Activated T-helper 1 cell treated with anti-CD3 and anti-CD28 coated beads, Interleukin-12 subunit alpha, Interleukin-12 subunit beta, Interleukin-2, Interleukin-4 antibody, amounts not matched to agents 30 ng/mL and 10 ng/mL and 1 ng/mL, durations not matched to agents 14 hours and 24 hours and 36 hours (primary cell): ENCODE measurements at regions not wholly inside any gene's neighbourhood (a gene's known extent, or its start where the extent isn't known, plus 50 kb on each side); places are given as distances from the start of the nearest gene placed in this dataset.

ENCODE experiments used
- DNase-seq: peaks from one replicate; pipeline ENCODE4 v3.0.0; 2021; ENCODE audit warnings: low spot score
- H3K27ac Mint-ChIP-seq: one replicate; pipeline ENCODE4 v1.8.0; 2021; ENCODE audit warnings: mild to moderate bottlenecking, mixed read lengths
- H3K27me3 Mint-ChIP-seq: one replicate; pipeline ENCODE4 v1.8.0; 2022; ENCODE audit warnings: mild to moderate bottlenecking, moderate library complexity, mixed read lengths; ENCODE audit not compliant: insufficient read depth
- H3K36me3 Mint-ChIP-seq: one replicate; pipeline ENCODE4 v1.8.0; 2021; ENCODE audit warnings: low read depth, mixed read lengths
- H3K4me1 Mint-ChIP-seq: one replicate; pipeline ENCODE4 v1.8.0; 2021; ENCODE audit warnings: low read depth, mixed read lengths
- H3K4me3 Mint-ChIP-seq: one replicate; pipeline ENCODE4 v1.8.0; 2021; ENCODE audit warnings: mild to moderate bottlenecking, moderate library complexity, mixed read lengths
- H3K9me3 Mint-ChIP-seq: one replicate; pipeline ENCODE4 v1.8.0; 2021; ENCODE audit warnings: mixed read lengths
- intact Hi-C: fragments of 100-400 bp; cut with micrococcal nuclease; formaldehyde crosslinking; loops from one replicate; pipeline ENCODE4 v1.15.1; 2024

DNA sequence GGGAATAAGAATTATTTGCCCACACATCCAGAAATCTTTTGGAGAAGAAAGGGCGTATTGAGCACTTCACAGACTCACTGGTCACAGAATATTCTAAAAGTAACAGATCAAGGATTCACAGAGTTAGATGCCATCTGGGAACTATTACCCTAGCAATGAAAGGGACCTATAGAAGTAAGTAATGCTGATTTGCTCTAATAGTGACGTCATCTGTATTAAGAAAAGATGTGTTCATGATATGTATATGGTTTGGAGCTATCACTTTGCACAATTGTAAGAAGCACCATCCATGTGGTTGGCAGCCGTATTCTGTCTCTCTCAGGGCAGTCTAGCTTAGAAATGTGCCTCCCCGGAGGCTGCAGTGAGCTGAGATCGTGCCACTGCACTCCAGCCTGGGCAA is 52.8 kb upstream of the SV2C start:
- Mint-ChIP-seq H3K4me3 (no peak overlapping the region), H3K4me1 (no peaks in the 10 kb centered on the region), H3K9me3 (peaks cover 4% of the 10 kb centered on the region), H3K27ac (no peak overlapping the region), H3K27me3 (peaks cover 10% of the 10 kb centered on the region), H3K36me3 (no peaks in the 10 kb centered on the region)
- intact Hi-C loops: no loop called here
- no peak for DNase-seq

DNA sequence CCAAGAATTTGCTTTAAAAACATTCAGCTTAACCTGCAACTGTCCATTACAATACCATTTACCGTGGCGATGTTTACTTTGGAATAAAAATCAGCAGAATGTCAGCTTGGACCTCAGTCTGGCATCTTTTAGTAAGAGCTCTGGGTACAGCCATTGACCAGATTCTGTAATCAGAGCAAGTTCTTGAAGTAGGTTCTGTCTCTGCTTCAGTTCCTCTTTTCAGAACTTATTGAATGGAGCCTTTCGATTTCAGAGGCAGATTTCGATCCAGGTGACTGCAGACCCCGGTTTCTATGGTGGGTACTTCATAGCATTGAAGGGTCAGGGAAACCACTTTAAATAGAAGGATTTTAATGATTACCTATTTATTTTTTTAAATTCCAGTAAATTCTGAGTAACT is 53.4 kb upstream of the SV2C start:
- H3K4me1 Mint-ChIP-seq: no peaks in the 10 kb centered on the region
- DNase-seq: no peak
- no peaks in the 10 kb centered on the region for H3K9me3 Mint-ChIP-seq
- H3K36me3 Mint-ChIP-seq: no peaks in the 10 kb centered on the region
- peaks cover 10% of the 10 kb centered on the region for H3K27me3 Mint-ChIP-seq
- no peak overlapping the region for H3K4me3 Mint-ChIP-seq
- intact Hi-C loops: no loop called here
- H3K27ac Mint-ChIP-seq: no peak overlapping the region

DNA sequence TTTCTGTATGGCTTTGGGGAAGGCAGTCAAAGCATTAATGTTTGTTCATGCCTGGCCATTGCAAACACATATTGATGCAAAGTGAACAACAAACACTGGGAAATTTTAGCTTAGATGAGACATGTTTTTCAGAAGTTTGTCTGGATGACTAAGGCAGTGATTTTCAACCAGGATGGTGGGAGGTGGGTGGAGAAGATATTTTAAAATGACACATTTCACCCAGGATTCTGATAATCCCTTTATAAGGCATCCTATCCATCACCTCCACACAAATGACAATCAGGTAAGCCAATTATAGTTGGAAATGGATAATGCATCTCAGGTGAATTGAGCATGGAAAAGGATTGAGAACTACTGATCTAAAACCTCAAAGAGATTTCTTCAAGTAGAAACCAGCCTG is 57.4 kb upstream of the SV2C start:
- DNase-seq: no peak
- no peak overlapping the region for H3K4me3 Mint-ChIP-seq
- no peak overlapping the region for H3K27ac Mint-ChIP-seq
- H3K27me3 Mint-ChIP-seq: peaks cover 7% of the 10 kb centered on the region
- no peaks in the 10 kb centered on the region for H3K36me3 Mint-ChIP-seq
- intact Hi-C loops: no loop called here
- no peaks in the 10 kb centered on the region for H3K9me3 Mint-ChIP-seq
- no peaks in the 10 kb centered on the region for H3K4me1 Mint-ChIP-seq

DNA sequence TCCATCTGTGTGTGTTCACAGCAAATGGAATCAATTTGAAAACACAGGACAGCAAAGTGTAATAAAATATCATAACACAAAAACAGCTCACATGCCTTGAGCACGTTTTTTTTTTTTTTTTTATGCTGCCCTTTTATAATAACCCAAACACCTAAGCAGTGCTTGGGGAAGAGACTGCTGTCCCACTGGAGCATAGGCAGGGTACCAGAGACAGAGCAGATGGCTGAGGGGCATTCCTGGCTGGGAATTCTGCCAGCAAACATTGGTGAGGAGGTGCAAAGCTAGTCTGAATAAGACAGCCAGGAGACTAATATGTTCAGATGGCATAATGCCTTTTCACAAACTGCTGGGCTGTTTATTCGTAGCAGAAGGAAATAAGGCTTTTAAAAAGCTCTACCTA is 58.1 kb upstream of the SV2C start:
- H3K4me1 Mint-ChIP-seq: no peaks in the 10 kb centered on the region
- no peaks in the 10 kb centered on the region for H3K36me3 Mint-ChIP-seq
- no peaks in the 10 kb centered on the region for H3K9me3 Mint-ChIP-seq
- DNase-seq: no peak
- no peak overlapping the region for H3K27ac Mint-ChIP-seq
- H3K4me3 Mint-ChIP-seq: no peak overlapping the region
- peaks cover 5% of the 10 kb centered on the region for H3K27me3 Mint-ChIP-seq
- intact Hi-C loops: no loop called here

DNA sequence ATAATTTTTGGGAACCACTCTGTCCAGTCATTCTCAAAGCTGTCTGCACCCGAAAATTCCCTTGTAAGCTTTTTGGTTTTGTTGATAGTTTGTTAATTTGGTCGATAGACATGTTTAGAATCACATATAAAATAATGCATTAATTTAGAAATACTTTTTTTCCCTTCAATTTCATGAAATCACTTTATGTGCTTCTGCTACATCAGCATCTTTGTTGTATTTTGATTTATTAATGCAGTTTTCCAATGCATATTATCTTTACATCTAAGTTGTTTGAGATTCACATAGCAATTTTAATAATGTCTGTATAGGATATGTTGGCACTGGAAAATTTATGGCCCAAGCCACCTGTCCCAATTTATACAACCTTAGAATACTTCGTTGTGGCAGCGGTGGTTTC is 60.6 kb upstream of the SV2C start:
- no peak overlapping the region for H3K27ac Mint-ChIP-seq
- H3K9me3 Mint-ChIP-seq: no peaks in the 10 kb centered on the region
- H3K36me3 Mint-ChIP-seq: no peaks in the 10 kb centered on the region
- H3K27me3 Mint-ChIP-seq: peaks cover 5% of the 10 kb centered on the region
- intact Hi-C loops: no loop called here
- no peak for DNase-seq
- H3K4me1 Mint-ChIP-seq: no peaks in the 10 kb centered on the region
- H3K4me3 Mint-ChIP-seq: no peak overlapping the region

DNA sequence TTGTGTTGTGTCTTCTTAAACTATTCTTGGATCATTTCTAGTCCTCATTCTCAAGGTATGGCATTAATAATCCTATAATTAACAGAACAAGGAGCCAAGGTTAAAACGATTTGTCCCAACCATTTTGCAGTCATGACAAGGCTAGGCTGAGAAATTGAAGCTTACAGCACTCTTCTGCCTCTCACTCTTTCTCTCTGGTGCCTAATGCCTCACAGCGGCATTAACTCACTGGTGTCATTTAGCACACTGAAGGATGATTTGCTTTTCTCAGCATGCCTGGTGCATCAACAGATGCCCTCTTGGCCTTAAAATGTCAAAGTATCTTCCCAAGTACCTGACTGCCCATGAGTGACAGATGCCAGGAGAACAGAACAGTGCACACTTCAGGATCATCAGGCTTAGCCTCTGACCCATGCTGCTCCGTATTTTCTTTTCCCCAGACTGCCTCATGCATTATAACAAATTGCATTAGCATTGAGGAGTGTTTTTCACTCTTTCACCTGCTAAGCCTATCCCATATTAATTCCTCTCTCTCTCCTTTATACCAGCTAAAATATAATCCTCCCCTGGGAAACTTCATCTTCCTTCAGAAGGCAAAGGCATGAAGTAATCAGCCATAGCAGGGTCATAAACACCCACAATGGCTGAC is 61.1 kb upstream of the SV2C start:
- intact Hi-C loops: no loop called here
- peaks cover 5% of the 10 kb centered on the region for H3K27me3 Mint-ChIP-seq

DNA sequence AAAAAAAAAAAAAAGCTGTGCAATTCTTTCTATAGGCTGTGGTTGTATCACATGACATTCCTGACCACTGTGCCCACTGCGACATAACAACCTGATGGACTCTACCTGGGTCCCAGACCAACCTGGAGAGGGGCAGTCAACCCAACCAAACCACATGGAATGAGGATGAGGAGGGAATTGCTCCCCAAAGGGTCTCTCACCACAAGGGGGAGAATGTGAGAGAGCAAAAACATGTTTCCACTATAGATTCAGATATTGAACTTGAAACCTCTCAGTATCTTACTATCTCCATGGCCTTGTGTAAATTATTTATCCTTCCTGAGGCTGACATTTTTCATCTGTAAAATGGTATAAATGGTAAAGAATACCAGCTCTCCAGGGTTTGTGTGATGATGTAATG is 66.9 kb upstream of the SV2C start:
- no peak overlapping the region for H3K4me3 Mint-ChIP-seq
- no peaks in the 10 kb centered on the region for H3K36me3 Mint-ChIP-seq
- H3K27ac Mint-ChIP-seq: no peak overlapping the region
- H3K4me1 Mint-ChIP-seq: no peaks in the 10 kb centered on the region
- peaks cover 12% of the 10 kb centered on the region for H3K27me3 Mint-ChIP-seq
- intact Hi-C loops: no loop called here
- DNase-seq: no peak
- no peaks in the 10 kb centered on the region for H3K9me3 Mint-ChIP-seq

More for the DNA sequence above, 61.1 kb upstream of the SV2C start:
- DNase-seq: no peak
- no peak overlapping the region for H3K27ac Mint-ChIP-seq
- no peaks in the 10 kb centered on the region for H3K4me1 Mint-ChIP-seq
- no peaks in the 10 kb centered on the region for H3K9me3 Mint-ChIP-seq
- no peaks in the 10 kb centered on the region for H3K36me3 Mint-ChIP-seq
- no peak overlapping the region for H3K4me3 Mint-ChIP-seq

DNA sequence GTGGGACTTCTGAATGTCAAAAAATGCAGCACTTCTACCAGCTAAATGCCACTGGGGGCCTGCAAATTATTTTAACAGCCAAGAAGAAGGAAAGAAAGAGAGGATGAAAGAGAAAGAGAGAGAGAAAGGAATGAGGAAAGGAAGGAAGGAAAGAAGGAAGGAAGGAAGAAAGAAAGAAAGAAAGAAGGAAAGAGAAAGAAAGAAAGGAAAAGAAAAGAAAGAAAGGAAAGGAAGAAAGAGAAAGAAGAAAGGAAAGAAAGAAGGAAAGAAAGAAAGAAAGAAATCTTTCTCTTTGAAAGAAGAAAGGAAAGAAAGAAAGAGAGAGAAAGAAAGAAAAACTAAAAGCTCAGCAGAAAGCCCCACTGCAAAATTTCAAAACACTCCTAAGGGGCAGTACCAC is 69.2 kb upstream of the SV2C start:
- intact Hi-C loops: loop anchor here (1.0 to 2.0 kb wide), 2 partner anchors 45 to 242 kb away; no protein-coding TSS in a partner anchor
- no peaks in the 10 kb centered on the region for H3K36me3 Mint-ChIP-seq
- H3K27ac Mint-ChIP-seq: no peak overlapping the region

DNA sequence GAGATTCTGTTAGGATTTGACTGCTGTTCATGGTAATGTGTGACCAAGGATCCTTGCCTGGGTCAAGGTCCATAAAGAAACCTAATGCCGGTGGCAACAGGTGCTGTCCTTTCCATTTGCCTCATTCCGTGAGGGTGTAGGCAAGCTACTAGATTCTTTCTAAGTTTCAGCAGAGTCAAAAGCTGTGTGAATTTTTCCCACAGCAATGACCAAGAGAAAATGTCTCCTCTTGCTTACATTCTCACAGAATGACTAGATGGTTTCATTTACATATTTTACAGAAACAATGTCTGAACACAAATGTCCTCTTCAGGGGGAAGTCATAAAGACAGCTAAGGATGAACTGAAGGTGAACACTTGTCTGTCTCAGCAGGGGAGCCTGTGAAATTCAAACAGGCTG is 75.3 kb upstream of the SV2C start:
- Mint-ChIP-seq H3K27ac (no peak overlapping the region), H3K9me3 (no peaks in the 10 kb centered on the region), H3K36me3 (no peaks in the 10 kb centered on the region), H3K4me3 (no peak overlapping the region), H3K4me1 (no peaks in the 10 kb centered on the region), H3K27me3 (peaks cover 4% of the 10 kb centered on the region)
- DNase-seq: no peak
- intact Hi-C loops: no loop called here

More for the DNA sequence above, 69.2 kb upstream of the SV2C start:
- Mint-ChIP-seq H3K27me3 (peaks cover 12% of the 10 kb centered on the region), H3K4me3 (no peak overlapping the region), H3K4me1 (no peaks in the 10 kb centered on the region), H3K9me3 (no peaks in the 10 kb centered on the region)
- DNase-seq: no peak

DNA sequence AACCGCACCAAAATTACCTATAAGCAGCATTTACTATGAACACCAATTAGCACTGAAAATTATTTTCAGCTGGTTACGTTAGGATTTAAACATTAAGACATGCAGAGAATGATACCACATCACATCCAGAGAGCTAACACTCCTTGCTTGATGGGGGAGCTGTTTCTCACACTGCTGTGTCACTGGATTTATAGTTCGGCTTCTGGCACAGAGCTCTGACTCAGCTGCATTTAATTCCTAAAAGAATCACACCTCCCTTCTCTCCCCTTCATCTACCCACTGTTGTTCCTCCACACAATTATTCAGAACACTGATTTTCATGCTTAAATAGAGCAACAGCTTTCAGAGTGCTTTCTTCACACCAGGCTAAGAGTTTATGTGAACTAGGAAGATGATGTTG is 82.6 kb upstream of the SV2C start:
- Mint-ChIP-seq H3K27ac (no peak overlapping the region), H3K4me1 (no peaks in the 10 kb centered on the region), H3K4me3 (no peak overlapping the region), H3K36me3 (no peaks in the 10 kb centered on the region), H3K9me3 (peaks cover 14% of the 10 kb centered on the region), H3K27me3 (no peaks in the 10 kb centered on the region)
- intact Hi-C loops: no loop called here
- no peak for DNase-seq

DNA sequence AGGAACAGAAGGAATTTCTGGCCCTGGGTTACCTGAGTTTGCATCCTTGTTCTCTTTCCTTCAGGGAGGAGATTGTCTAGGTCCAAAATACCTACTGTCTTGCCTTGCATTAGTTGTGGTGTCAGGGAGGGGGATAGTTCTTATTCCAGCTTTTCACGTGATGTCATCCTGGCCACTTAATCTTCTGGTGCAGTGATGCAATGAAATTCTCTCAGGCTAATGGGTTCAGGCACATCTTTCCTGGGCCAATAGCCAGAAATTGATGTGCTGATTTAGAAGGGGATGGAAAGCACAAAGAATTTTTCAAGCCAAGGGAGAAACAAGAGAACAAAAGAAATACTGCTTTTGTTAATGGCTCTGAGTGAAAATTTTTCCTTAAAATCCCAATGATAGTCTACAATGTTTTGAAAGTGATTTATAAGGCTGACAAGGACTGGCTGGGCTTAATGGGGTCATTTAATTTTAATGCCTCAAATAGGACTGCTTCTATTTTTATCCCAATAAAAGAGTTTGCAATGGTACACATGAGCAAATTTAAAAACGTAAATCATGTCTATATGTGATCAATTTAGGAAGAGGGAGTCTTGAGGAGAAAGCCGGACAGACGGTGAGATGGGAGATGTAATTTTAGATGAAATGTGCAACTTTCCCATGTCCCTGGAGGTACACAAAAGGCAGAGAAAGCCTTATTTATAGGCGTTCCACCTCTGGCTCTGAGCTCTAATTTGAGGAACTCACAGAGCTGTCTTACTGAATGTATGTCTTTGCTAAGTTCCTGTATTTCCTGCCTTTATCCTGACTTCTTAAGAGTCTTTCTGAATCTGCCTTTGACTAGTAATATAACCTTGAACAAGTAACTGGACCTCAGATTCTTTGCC is 89.3 kb upstream of the SV2C start:
- peaks cover 14% of the 10 kb centered on the region for H3K9me3 Mint-ChIP-seq
- no peak for DNase-seq
- H3K4me3 Mint-ChIP-seq: no peak overlapping the region
- no peaks in the 10 kb centered on the region for H3K4me1 Mint-ChIP-seq
- intact Hi-C loops: no loop called here
- H3K36me3 Mint-ChIP-seq: no peaks in the 10 kb centered on the region
- H3K27me3 Mint-ChIP-seq: no peaks in the 10 kb centered on the region
- H3K27ac Mint-ChIP-seq: no peak overlapping the region

DNA sequence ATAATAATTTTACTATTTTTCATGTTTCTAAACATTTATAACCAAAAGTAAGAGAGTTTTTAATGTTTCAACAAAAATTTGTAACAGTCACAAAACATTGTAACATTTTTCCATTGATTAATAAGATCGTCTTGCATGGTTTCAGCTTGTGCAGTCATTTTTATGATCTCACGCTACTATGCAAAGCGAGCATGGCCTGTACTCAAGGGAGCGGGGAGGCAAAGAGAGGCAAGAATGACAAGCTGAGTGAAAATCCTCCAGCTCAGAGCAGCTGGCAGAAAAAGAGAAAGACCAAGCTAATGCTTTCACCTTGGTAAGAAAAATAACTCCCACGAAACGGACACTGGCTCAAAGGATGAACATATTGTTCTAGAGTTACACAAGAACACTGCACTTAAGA is 90.0 kb upstream of the SV2C start:
- no peak overlapping the region for H3K4me3 Mint-ChIP-seq
- no peak for DNase-seq
- no peaks in the 10 kb centered on the region for H3K36me3 Mint-ChIP-seq
- no peak overlapping the region for H3K27ac Mint-ChIP-seq
- intact Hi-C loops: no loop called here
- no peaks in the 10 kb centered on the region for H3K27me3 Mint-ChIP-seq
- peaks cover 7% of the 10 kb centered on the region for H3K9me3 Mint-ChIP-seq
- H3K4me1 Mint-ChIP-seq: no peaks in the 10 kb centered on the region

DNA sequence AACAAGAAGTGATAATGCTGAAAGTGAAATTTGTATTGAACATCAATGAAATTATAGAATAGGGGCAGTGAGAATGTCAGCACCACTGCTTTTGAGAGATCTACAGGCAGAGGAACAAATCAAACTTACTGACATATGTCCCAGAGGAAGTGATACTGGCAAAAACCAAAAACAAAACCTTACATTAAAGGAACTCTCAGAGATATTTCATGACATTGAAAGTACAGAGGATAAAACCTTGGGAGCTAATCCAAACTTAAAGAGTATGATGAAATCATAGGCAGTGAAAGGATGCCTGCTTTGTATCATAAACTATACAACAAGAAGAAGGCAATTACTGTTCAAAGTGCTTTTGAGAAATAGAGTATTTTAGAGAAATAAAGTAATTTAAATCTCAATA is 90.4 kb upstream of the SV2C start:
- Mint-ChIP-seq H3K4me1 (no peaks in the 10 kb centered on the region), H3K36me3 (no peaks in the 10 kb centered on the region), H3K27ac (no peak overlapping the region), H3K4me3 (no peak overlapping the region), H3K27me3 (no peaks in the 10 kb centered on the region), H3K9me3 (peaks cover 7% of the 10 kb centered on the region)
- no peak for DNase-seq
- intact Hi-C loops: no loop called here
